Heart left ventricle (tissue), 16 donors: ENCODE measurements at regions not wholly inside any gene's neighbourhood (a gene's known extent, or its start where the extent isn't known, plus 50 kb on each side); places are given as distances from the start of the nearest gene placed in this dataset.

Source experiments
- ATAC-seq, 4 donors: fragments of 200-7000 bp; cut with Tn5 transposase; one replicate each; pipeline ENCODE4 v1.9.1; 2020 to 2022; ENCODE audit warnings: moderate library complexity in 4 of 4, mild to moderate bottlenecking in 3 of 4, moderate number of reproducible peaks in 1 of 4
- DNase-seq, 5 donors: peaks; one replicate each; pipeline ENCODE4 v3.0.0-alpha.2; 2020
- H3K27ac ChIP-seq, 12 donors: fragments of 200-600 bp; sonication (generic) in 4 of 12; one replicate each; pipeline versions ENCODE4 v1.5.0 to v1.8.0; 2016 to 2022; ENCODE audit warnings: mild to moderate bottlenecking in 2 of 12
- H3K27me3 ChIP-seq, 9 donors: fragments of 200-600 bp; sonication (generic) in 2 of 9; one replicate each; pipeline versions ENCODE4 v1.5.1 to v1.8.0; 2016 to 2022; ENCODE audit warnings: mild to moderate bottlenecking in 3 of 9
- H3K36me3 ChIP-seq, 9 donors: fragments of 200-600 bp; sonication (generic) in 2 of 9; one replicate each; pipeline versions ENCODE4 v1.5.0 to v1.8.0; 2018 to 2022; ENCODE audit warnings: mild to moderate bottlenecking in 2 of 9
- H3K4me1 ChIP-seq, 12 donors: fragments of 200-600 bp; sonication (generic) in 4 of 12; one replicate each; pipeline versions ENCODE4 v1.5.0 to v1.8.0; 2016 to 2022; ENCODE audit warnings: mild to moderate bottlenecking in 3 of 12
- H3K4me3 ChIP-seq, 12 donors: fragments of 200-600 bp; sonication (generic) in 4 of 12; one replicate each; pipeline versions ENCODE4 v1.5.0 to v1.8.0; 2017 to 2022; ENCODE audit warnings: mild to moderate bottlenecking in 9 of 12, moderate library complexity in 4 of 12
- H3K9me3 ChIP-seq, 12 donors: fragments of 200-600 bp; sonication (generic) in 4 of 12; one replicate each; pipeline versions ENCODE4 v1.5.0 to v1.8.0; 2016 to 2022; ENCODE audit warnings: mild to moderate bottlenecking in 1 of 12
- CTCF ChIP-seq, 12 donors: fragments of 200-600 bp; sonication (generic) in 4 of 12; IDR thresholded peaks; one replicate each; pipeline versions ENCODE4 v1.5.0 to v1.8.0; 2018 to 2022; ENCODE audit warnings: antibody characterized with exemption in 12 of 12, mild to moderate bottlenecking in 5 of 12
- POLR2A ChIP-seq, 2 donors: fragments of 450-650 bp; IDR thresholded peaks; one replicate each; pipeline ENCODE4 v1.6.1; 2017; ENCODE audit warnings: antibody characterized with exemption in 2 of 2, mild to moderate bottlenecking in 2 of 2, moderate library complexity in 2 of 2
- WGBS, 4 donors: extraction: QIAGEN DNeasy Blood & Tissue Kit in 2 of 4; methylation state at CpG; one replicate each; pipeline versions ENCODE4 v1.1.5 to v1.1.7; 2013 to 2018; 5-methylcytosine and 5-hydroxymethylcytosine counted together
- intact Hi-C, 10 donors: fragments of 100-400 bp; cut with DNase I; formaldehyde crosslinking; loops; one replicate each; pipeline versions ENCODE4 v1.11.1 to v1.14.2; 2022
- donor health status: ischemic (EF 13 %, LVEDD 7.1; RV severe dilation, severe dysfunction).
- donor health status: healthy with polysubstance abuse.
- donor health status: DM: no; HTN: yes; CAD: no.
- donor health status: DM: no; HTN: no; CAD: no.
- donor health status: ischemic (EF 25% LVEDD 6.9; RV normal size, moderate dysfunction).
- donor health status: ischemic (EF 25% LVEDD 5.7; RV mildly dilated, moderate dysfunction).
- donor health status: healthy.
- donor health status: DM: yes; HTN: yes; CAD: no.
- donor health status: ischemic (EF 35%, LVEDD 5.7; RV mildly dilated, moderate dysfunction).
- donor health status: nonischemic (EF 11% LVEDD 7.7; RV severe dilation, severe dysfunction).
- donor health status: DM: yes; HTN: yes; CAD: no.
- donor health status: PGD.
- donor health status: ischemic (EF 29% LVEDD 5.4; RV normal size, mild dysfunction).
- donor health status: nonischemic (EF 23%, LVEDD 6.1; RV moderate dilation, normal function).

- H3K4me1 ChIP-seq, result no peaks in the 10 kb centered on the region
- H3K9me3 ChIP-seq, result no peaks in the 10 kb centered on the region
- TF ChIP-seq POLR2A (IDR thresholded peaks at IDR 0.05) (no peak), CTCF (IDR thresholded peaks at IDR 0.05) (no peak)
- ATAC-seq (no peak), DNase-seq (no peak)
- no peaks in the 10 kb centered on the region for H3K27me3 ChIP-seq
- H3K4me3 ChIP-seq, result no peak overlapping the region
- intact Hi-C loops, result no loop called here
- H3K36me3 ChIP-seq, result no peaks in the 10 kb centered on the region
- WGBS, 4 donors, result 79 to 92% (median 83%) methylated on average over 2 of the region's 2 CpGs
- H3K27ac ChIP-seq, result no peak overlapping the region
These were observed 236.3 kb upstream of the ZC3H12C start for GRCh38 chr11:109856928-109857327.

DNA sequence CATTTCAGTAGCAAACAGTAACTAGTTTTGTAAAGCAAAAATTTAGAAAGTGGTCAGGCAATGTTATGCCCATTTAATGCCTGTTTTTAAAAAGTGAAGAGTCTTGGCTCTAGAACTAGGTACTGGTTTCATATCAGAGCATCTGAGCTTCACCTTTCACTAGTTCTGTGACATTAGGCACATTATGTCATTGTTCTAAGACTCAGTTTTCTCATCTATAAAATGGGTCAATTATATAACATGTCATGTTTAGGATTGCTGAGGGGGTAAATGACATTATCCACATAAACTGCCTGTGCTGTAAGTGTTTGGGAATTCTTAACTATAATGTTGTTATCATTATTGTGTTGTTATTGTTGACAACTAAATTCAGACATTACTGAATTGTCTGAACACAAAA is 235.6 kb upstream of the ZC3H12C start:
- Histone ChIP-seq H3K36me3 (no peaks in the 10 kb centered on the region), H3K9me3 (no peaks in the 10 kb centered on the region), H3K27me3 (no peaks in the 10 kb centered on the region), H3K4me1 (no peaks in the 10 kb centered on the region), H3K4me3 (no peak overlapping the region), H3K27ac (no peak overlapping the region)
- no peak for ATAC-seq
- no peak for DNase-seq
- intact Hi-C loops, result no loop called here
- no peak for TF ChIP-seq POLR2A (IDR thresholded peaks at IDR 0.05)
- TF ChIP-seq CTCF (IDR thresholded peaks at IDR 0.05), result no peak

GRCh38 chr11:109858152-109858551 is 235.0 kb upstream of the ZC3H12C start:
- Histone ChIP-seq H3K27me3 (no peaks in the 10 kb centered on the region), H3K27ac (no peak overlapping the region), H3K4me1 (no peaks in the 10 kb centered on the region), H3K4me3 (no peak overlapping the region), H3K36me3 (no peaks in the 10 kb centered on the region), H3K9me3 (no peaks in the 10 kb centered on the region)
- 65 to 75% (median 67%) methylated on average over 4 of the region's 4 CpGs for WGBS, 4 donors
- intact Hi-C loops, result no loop called here
- DNase-seq (no peak), ATAC-seq (no peak)
- no peak for TF ChIP-seq CTCF (IDR thresholded peaks at IDR 0.05)
- TF ChIP-seq POLR2A (IDR thresholded peaks at IDR 0.05), result no peak

DNA sequence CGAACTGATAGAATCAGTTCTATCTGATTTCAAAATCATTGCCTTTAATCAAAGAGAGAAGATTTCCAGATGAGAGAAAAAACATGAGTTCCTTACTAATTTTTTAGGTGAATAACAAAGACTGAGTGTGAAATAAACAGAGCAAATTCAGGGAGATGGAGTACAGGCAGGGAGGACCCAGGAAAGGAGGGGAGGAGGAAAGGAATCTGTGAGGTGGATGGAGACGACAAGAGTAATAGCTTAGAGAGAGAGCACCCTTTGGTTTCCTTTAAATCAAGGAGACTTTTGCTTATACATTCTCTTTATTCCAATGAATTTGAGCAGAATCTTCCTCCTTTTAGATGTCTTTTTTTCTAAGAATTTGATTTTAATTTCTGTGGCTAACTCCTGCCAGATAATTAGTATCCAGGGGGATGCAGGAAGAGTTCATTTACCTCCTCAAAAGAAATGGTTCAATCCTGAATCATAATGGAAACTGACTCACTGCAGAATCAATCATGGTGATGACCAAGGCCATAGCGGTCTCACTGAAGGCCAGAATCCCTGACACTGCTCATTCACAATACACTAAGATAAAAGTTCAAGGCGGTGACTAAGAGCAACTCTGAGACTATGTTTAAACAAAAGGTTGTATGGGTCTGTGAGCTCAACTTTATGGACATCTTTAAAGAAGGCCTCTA is 234.0 kb upstream of the ZC3H12C start:
- WGBS, 4 donors, result 82 to 87% (median 84%) methylated on average over 4 of the region's 4 CpGs
- Histone ChIP-seq H3K4me1 (no peaks in the 10 kb centered on the region), H3K36me3 (no peaks in the 10 kb centered on the region), H3K27me3 (no peaks in the 10 kb centered on the region), H3K4me3 (no peak overlapping the region), H3K27ac (no peak overlapping the region), H3K9me3 (no peaks in the 10 kb centered on the region)
- no peak for TF ChIP-seq POLR2A (IDR thresholded peaks at IDR 0.05)
- no peak for TF ChIP-seq CTCF (IDR thresholded peaks at IDR 0.05)
- ATAC-seq (no peak), DNase-seq (no peak)
- intact Hi-C loops, result no loop called here
